HG02588 (cell line): ENCODE measurements at regions not wholly inside any gene's neighbourhood (a gene's known extent, or its start where the extent isn't known, plus 50 kb on each side); places are given as distances from the start of the nearest gene placed in this dataset.
"Not testable (repeated sequence)": the region's sequence is repeated elsewhere in the genome, so short reads cannot be mapped to it uniquely, and the experiment has no call there.

ENCODE experiments used
- ATAC-seq: cut with Tn5 transposase; IDR thresholded peaks from one replicate; pipeline ENCODE4 v1.9.1; 2021; ENCODE audit warnings: mild to moderate bottlenecking, moderate library complexity; ENCODE audit not compliant: unreplicated experiment

- no peak for ATAC-seq
These were observed 73.8 kb downstream of the C9orf50 start for GRCh38 chr9:129547063-129547462.

GRCh38 chr9:129545876-129546275, 75.0 kb downstream of the C9orf50 start:
- not testable (repeated sequence) for ATAC-seq

GRCh38 chr9:129544761-129545160, 76.1 kb downstream of the C9orf50 start:
- ATAC-seq: no peak

DNA sequence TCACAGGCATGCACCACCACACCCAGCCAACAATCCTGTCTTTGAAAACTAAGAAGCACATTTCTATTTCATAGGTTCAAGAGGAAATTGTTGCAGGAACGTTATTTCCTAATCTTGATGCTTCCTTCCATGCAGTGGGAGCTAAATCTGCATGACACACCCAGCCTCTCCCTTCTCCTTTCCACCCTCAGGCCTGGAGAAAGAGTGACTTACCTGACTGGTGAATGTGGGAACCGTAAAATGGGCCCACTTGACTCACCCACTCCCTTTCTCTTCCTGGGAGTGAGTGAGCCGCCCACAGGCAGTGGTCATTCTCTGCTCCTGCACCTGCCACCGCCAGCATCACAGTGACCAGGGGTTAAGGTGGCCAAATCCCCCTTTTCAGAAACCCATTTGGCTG, 78.2 kb downstream of the C9orf50 start:
- ATAC-seq: no peak

DNA sequence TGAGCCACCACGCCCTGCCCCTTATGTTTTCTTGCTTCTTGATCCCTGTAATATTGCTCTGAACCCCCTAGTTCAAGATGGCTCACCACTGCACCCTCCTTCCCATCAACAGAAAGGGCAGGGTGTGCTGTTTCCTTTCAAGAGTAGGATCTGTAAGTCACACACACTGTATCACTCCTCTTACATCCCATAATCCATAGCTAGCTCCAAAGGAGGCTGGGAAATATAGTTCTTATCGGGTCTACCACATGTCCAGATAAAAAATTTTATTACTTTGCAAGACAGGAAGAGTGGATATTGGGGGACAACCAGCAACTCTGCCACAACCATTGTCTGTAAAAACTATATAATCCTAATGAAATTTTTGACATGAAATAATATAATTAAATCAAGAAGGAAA, 79.6 kb downstream of the C9orf50 start:
- ATAC-seq: no peak

GRCh38 chr9:129539446-129539845, 81.5 kb downstream of the C9orf50 start:
- ATAC-seq: no peak

- not testable (repeated sequence) for ATAC-seq
These were observed 89.0 kb downstream of the C9orf50 start for GRCh38 chr9:129531860-129532402.

DNA sequence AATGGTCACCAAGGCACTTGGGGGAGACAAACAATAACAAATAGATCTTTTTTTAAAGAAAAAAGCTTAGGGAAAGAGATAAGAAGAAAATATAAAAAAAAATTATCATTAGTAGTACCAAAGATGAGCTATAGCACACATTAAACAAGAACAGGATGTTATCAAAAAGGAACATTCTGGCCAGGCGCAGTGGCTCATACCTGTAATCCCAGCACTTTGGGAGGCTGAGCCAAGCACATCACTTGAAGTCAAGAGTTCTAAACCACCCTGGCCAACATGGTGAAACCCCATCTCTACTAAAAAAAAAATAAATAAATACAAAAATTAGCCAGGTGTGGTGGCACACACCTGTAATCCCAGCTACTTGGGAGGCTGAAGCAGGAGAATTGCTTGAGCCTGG, 92.9 kb downstream of the C9orf50 start:
- not testable (repeated sequence) for ATAC-seq

GRCh38 chr9:129525656-129526196, 95.2 kb downstream of the C9orf50 start:
- no peak for ATAC-seq

DNA sequence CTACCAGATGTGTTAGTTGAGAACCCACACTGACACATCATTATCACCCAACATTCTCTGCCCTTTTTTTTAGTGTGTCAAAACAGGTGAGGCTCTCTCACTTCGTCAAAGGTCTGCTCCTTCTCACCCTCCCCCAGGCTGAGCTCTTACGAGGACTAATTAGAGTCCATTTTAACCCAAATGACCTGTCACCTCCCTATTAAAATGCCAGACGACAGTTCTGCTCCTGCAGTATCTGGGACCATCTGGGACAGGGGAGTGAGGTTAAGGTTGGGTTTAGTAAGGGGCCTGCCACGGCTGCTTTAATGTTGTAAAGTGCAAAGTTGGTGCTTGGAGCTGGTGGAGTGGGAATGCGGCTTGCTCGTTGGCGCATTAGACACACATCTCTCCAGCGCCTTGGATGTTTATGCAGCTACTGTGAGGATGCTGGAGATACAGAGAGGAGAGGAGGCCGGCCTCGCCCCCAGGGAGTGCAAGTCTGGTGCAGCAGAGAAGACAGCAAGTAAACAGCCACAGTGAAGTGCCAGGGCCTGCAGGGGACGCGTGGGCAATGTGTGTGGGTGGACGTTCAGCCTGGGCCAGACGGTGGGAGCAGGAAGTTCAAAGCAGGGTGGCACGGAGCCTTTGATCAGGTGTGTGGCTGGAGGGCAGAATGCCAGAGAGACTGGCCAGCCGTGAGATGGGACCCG, 96.2 kb downstream of the C9orf50 start:
- ATAC-seq: no peak

GRCh38 chr9:129523943-129524581, 96.8 kb downstream of the C9orf50 start:
- no peak for ATAC-seq

- no peak for ATAC-seq
These were observed 98.5 kb downstream of the C9orf50 start for GRCh38 chr9:129522351-129522750.

DNA sequence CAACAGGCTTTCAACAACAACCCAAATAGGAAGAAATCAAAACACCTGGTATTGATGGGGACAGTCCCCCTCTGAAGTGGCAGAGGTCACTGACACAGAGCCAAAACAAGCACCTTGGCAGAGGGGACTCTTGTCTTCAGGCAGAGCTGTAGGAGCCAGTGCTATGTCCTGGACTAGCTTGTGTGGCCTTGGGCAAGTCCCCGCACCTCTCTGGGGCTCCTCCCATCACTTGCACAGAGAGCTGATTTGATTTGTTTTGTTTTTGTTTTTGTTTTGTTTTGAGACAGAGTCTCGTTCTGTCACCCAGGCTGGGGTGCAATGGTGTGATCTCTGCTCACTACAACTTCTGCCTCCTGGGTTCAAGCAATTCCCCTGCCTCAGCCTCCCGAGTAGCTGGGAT, 100.8 kb downstream of the C9orf50 start:
- no peak for ATAC-seq

DNA sequence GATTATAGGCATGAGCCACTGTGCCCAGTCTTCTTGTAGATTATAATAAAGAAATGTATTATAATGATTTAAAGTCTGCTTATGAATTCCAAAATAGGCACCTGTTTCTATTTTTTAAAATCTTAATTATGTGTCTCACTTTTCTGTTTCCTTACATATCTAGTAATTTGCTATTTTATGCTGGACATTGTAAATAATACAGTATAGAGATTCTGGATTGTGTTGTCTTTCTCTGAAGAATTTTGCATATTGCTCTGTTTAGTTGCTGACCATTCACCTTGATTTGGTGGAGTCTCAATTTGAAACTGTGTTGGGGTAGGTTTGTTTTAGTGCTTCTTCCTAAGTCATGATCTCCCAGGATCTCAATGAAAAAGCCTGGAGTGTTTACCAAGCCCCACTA, 102.8 kb downstream of the C9orf50 start:
- ATAC-seq: no peak

- ATAC-seq: no peak
These were observed 103.9 kb downstream of the C9orf50 start for GRCh38 chr9:129517006-129517405.

GRCh38 chr9:129514891-129515290, 106.0 kb downstream of the C9orf50 start:
- no peak for ATAC-seq

DNA sequence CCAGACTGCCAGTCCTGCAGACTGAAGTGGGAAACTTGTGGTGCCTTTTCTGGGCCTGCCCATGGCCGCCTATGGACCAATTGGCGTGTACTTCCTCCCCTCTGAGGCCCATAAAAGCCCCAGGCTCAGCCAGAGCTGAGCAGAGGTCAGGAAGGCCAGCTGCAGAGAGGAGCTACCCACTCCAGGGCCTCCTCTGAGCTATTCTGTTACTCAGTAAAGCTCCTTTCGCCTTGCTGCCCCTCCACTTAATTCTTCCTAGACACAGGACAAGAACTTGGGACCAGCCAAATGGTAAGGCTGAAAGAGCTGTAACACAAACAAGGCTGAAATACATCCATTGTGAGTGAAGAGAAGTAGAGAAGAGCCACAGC, 106.4 kb downstream of the C9orf50 start:
- ATAC-seq: no peak

DNA sequence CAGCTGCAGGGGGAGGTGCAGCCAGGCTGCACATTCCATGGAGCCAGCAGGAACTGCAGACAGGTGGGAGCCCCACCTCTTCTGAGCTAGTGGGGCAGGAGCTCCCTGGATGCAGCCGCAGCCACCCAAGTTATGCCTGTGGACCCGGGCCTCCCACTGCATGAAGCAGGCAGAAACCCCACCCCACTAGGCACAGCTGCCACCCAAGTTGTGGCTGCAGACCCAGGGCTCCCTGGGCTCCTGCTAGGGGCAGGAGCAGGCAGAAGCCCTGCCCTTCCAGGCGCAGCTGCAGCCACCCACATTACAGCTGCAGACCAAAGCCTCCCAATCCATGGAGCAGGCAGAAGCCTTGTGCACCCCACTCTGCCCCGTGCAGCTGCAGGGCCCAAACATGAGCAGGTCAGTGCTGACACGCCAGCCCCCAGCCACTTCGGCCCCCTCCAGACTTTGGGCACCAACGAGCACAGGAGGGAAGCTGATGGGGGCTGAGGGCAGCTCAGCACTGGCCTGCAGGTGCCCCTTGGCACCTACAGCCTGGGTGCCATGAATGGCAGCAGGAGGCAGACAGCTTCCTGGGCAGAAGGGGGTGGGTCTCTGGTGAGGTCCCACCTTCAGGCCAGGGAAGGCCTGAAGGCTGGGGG, 106.9 kb downstream of the C9orf50 start:
- ATAC-seq: no peak

GRCh38 chr9:129513282-129513681, 107.6 kb downstream of the C9orf50 start:
- ATAC-seq: no peak

- ATAC-seq: no peak
These were observed 109.5 kb downstream of the C9orf50 start for GRCh38 chr9:129511285-129511900.

DNA sequence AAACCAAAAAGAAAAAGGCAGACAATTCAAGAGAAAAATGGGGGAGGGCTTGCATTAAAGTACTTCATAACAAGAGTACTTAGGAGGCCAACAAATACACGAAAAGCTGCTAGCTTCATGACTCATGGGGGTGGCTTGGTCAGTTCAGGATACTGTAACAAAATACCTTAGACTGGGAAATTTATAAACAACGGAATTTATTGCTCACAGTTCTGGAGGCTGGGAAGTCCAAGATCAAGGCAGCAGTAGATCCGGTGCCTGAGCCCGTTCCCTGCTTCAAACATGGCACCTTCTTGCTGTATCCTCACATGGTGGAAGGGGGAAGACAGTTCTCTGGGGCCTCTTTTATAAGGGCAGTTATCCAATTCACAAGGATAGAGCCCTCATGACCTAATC, 111.4 kb downstream of the C9orf50 start:
- ATAC-seq: no peak
